ENCODE measurements at regions not wholly inside any gene's neighbourhood (a gene's known extent, or its start where the extent isn't known, plus 50 kb on each side); places are given as distances from the start of the nearest gene placed in this dataset.

DNA sequence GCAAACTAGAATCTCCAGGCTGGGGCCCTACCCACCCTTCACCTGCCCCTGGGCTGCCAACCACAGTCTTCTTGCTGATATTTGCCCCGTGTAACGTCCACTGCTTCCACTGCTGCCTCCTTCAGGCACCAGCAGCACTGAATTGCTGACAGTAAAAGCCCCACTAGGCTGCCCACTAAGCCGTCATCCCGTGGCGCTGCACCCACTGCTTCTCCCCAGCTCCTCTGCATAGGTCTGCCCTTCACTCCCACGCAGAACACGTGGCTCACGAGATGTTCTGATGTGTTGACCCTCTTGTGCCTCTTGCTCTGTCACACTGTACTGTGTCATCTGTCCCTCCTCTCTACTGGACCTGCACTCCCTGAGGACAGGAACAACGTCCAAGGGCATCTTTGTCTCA is 86.3 kb upstream of the HIVEP1 start:
- ATAC-seq: no peak

DNA sequence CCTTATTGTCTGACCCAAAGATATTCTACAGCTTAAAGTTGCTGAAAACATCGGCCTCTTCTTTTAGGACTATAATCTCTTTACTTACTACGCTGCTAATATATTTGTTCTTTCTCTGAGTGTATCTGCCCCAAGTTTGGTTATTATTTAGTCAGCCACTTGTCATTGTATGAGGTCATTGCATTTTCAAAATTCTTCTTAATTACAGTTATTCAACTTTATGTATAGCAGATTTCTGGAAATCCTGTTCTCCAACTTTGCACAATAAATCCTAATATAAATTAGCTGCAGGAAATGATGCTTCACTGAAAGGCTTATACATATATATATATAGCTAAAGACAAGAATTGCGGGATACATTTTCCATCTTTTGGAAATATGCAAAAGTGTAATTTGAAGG is 88.5 kb upstream of the HIVEP1 start:
- no peak for ATAC-seq

DNA sequence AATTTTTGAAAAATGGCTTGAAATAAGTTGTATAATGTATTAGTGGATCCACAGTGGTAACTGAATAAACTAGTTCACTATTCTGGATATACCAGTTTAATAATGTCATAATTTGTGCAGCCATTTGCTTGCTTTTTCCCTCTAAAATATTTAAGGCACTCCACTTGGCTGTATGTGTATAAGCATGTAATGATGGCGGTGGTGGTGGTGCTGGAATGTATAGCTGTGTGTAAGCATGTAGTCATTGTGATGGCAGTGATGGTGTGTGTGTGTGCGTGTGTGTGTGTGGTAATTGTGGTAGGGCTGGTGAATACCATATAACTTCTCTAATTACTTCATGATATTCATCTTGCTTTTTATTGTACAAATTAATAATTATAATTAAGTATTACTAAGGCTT is 89.2 kb upstream of the HIVEP1 start:
- no peak for ATAC-seq

DNA sequence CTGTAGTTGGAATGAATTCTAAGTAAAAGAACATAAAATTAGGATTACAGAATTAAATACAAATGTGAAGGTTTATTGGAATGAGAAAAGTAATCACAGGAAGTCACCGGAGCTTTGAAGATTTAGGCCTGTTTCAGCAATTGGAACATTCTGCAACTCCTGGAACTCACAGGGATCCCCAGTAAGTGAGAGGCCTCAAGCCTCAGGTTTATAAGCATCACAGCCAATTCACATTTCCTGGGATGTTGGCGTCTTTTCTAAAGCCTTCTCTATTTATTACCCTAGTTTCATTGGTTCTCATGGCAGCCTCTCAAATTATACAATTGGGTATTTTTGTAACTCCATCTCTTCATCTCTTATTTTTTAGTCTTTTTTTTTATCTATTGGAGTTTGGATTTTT is 90.4 kb upstream of the HIVEP1 start:
- ATAC-seq: no peak

DNA sequence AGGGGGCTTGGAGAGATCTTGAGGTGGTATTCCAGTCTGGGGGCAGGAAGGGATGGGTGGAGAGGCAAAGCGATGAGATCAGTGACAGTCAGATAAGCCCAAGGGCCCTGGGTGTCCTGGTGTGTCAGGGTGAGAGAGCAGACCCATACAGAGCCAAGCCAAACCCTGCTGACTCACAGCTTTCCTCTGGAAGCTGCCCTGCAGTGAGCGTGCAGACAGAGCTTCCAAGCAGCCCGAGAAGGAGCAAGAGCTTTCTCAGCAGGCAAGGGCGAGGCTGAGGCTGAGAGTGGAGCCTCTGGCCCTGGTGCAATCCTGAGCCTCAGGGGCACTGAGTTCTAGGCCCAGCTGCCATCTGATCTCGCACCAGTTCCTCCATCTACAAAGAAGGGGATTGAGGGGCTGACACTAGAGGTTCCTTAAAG is 91.1 kb upstream of the HIVEP1 start:
- peak; percentile 95 for ATAC-seq

DNA sequence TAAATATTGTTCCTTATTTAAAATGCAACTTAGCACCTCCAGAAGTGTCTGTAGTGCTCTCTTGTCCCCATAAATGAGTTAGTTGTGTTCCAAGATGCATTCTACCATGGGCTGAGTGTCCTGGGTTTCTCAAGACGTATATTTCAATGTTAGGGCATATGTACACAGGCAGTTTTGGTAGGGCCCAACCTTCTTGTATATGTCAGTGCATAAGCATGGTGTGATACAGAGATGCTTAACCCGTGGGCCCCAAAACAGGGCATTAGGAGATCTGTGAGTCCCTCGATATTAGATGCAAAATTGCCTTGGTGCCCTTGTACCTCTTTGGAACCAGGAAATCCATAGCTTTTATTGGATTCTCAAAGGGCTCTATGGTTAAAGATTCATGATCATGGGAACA is 91.5 kb upstream of the HIVEP1 start:
- ATAC-seq: no peak

DNA sequence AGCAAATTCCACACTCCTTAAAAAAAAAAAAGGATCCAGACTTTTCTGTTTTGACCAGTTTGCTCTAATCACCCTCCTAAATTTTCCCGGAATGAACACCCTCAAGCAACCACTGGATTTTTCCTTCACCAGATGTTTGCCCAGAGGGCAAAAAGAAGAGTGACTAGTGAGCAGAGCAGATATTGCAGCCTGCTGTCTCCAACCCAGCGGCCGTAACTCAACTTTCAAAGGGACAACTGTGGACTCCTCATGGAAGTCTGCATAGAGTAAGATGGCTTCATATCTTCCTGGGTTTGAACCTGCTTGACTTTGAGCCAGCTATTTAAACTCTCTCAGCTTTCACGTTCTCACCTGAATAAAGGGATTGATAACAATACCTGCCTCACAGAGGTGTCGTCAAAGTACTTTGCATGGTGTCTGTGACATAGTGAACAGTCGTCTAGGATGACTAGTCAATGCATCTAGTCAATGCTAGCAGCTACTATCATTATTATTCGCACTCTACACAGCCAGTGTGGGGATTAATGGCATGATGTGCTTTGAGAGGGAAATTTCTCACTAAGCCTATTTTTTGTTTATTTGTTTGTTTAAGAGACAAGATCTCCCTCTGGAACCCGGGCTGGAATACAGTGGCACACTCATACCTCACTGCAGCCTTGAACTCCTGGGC is 92.2 kb upstream of the HIVEP1 start:
- no peak for ATAC-seq

DNA sequence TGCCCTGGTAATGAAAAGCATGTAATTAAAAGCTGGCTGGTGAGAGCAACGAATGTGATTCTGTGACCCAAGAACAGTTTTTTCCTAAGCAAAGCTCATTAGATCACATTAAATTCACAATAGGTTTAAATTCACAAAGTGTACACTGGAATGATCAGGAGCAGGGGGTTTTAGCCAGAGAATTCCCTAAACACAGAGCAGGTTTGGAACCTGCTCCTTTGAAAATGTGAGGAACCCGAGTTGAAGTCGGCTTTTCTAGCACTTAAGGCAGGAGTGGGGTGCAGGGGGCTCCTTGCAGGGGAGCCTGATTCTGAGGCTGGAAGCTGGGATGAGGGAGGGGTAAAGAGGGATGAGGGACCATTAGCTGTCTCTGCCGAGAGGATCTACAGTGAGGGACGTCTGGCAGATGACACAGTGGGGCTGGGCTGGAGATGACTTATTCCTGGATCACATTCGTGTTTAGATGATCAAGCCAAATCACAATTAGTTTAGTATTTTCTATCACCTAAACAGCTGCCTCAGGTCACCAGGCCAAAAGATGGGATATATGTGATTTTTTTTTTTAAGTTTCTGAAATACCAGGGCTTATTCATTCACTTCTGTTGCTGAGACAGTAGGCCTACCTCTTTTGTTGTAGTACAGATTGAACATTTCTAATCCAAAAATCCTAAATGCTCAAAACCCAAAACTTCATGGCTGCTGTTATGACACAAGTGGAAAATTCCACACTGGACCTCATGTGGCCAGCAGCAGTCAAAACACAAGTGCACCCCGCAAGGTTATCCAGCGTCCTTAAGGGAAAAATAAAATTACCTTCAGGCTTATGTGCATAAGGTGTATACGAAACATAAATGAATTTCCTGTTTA is 93.1 kb upstream of the HIVEP1 start:
- ATAC-seq: no peak

DNA sequence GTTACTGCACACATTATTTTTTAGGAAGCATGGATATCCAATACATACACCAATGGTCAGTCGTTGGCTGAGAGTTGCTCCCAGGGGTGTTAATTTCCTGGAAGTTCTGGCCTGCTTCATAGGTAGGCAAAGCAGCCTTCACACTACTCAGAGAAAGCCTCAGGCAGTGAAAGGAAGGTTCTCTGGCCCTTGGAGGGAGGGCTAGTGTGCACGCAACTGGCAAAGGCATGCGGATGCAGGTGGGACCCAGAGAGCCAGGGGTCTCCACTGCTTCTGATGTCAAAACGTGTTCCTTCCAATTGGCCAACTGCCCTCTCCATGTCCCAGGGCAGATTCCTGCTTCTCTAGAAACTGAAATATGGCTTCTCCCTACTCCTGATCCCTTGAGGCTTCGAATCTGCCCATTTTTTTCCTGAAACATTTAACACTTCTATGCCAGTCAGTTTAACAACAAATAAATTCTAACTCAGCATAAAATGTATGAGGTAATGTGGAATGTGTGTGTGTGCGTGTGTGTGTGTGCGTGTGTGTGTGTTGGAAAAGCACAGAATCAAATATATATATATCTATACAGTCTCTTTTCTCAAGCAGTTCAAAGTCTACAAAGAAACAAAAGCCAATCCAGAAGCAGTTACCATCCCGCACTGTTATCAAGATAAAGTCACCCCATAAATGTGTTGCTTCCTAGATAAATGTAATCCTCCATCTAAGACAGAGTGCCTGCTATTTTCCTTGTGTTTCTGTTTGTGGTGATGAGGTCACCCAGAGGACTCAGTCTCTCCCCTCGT is 94.0 kb upstream of the HIVEP1 start:
- ATAC-seq: no peak

DNA sequence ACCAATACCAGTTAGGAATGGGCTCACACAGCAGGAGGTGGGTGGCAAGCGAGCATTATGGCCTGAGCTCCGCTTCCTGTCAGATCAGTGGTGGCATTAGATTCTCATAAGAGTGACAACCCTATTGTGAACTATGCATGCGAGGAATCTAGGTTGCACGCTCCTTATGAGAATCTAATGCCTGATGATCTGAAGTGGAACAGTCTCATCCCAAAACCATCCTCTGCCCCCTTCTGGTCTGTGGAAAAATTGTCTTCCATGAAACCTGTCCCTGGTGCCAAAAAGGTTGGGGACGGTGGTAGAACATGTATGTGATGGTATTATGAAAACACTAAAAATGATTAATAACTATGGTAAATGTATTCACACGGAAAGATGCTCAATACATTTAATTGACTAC is 99.7 kb upstream of the HIVEP1 start:
- ATAC-seq: no peak

DNA sequence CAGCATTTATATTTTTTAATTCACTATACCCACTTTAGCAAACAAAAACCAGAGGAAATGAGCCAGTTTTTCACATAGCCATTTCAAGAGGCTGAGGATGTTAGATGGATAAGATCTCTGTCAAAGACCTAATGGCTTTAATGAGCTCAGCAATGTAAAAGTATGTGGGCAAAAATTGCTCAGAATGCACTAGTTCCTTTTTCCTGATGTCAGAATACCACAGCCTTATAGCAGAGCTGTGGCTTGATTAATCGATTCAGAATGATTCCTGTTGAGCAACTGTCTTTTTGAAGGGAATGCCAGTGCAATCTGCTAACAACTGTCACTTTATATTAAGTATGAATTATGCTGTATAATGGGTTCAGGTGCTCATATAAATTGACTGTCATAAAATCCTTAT is 100.6 kb upstream of the HIVEP1 start:
- no peak for ATAC-seq

DNA sequence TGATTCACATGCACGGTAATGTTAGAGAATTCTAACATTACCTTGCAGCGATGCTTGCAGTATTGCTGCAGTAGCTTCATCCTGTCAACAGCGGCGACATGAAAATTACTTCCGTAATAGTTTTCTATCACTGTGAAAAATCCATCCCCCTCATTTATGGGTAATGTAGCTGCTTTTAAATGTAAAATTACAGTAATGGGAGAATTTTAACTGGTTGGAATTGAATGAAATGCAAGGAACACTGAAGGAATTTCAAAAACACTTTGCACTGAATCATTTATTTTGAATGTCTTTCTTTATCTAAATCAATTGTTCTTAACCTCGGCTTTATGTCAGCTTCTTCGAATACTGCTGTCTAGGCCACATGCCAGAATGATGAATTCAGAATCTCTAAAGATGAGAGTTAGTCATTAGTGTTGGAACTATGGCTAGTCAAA is 102.4 kb upstream of the HIVEP1 start:
- no peak for ATAC-seq

DNA sequence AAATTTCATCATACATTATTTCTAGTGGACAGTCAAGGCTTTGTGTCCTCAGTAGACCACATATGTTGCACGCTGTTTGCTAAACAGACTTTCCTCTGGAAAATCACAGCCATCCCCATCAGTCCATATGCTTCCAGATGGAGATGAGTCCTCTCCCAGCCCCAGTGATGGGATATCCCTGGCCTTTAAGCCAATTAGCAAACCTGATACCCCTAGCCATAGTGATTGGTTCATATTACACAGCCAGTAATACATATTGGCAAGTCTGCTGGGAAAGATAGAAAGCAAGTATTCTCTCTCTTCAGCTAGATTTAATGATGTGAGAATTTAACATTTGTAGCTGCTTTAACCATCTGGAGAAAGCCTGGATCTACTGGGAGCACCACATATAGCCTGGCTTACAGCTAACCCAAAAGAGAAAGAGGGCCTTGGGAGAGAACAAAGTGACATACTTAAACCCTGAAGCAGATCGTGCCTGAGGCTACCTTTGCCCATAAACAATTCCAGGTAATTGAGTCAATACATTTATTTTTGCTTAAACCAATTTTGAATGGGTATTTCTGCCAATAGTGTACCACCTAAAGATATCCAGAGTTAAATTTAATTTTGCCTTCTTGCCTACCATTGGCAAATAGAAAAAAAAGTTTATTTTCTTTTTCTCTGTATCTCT is 103.5 kb upstream of the HIVEP1 start:
- no peak for ATAC-seq

DNA sequence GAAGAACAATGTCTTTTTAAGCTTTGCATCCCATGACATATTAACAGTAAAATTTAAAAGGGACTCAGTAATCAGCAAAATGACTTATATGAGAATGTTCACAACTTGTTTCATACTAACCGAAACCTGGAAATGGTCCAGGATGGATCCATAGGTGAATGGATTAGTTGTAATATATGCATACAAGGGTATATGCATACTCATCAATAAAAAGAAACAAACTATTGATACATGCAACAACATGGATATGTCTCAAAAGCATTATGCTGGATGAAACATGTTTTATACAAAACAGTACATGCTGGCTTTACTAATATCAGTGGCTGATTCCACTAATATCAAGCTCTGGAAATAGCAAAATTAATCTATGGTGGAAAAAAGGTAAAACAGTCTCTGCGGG is 108.5 kb upstream of the HIVEP1 start:
- no peak for ATAC-seq

DNA sequence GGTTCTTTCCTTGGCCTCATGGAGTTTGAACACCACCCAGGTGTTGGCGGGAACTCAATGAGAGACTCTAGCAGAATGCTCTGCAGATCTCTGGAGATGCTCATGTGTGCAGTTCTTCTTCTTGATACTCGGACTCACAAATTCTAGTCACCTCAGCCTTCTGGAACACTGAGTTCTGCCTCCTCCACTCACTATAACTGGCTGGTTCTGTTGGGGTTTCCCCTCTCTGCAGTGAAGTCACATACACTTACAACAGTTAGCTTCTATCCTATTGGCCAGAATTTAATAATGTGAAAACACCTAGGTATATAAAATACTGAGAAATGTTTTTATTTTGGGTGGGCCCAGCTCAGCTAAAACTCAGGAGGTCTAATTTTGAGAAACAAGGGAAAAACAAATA is 109.6 kb upstream of the HIVEP1 start:
- no peak for ATAC-seq

DNA sequence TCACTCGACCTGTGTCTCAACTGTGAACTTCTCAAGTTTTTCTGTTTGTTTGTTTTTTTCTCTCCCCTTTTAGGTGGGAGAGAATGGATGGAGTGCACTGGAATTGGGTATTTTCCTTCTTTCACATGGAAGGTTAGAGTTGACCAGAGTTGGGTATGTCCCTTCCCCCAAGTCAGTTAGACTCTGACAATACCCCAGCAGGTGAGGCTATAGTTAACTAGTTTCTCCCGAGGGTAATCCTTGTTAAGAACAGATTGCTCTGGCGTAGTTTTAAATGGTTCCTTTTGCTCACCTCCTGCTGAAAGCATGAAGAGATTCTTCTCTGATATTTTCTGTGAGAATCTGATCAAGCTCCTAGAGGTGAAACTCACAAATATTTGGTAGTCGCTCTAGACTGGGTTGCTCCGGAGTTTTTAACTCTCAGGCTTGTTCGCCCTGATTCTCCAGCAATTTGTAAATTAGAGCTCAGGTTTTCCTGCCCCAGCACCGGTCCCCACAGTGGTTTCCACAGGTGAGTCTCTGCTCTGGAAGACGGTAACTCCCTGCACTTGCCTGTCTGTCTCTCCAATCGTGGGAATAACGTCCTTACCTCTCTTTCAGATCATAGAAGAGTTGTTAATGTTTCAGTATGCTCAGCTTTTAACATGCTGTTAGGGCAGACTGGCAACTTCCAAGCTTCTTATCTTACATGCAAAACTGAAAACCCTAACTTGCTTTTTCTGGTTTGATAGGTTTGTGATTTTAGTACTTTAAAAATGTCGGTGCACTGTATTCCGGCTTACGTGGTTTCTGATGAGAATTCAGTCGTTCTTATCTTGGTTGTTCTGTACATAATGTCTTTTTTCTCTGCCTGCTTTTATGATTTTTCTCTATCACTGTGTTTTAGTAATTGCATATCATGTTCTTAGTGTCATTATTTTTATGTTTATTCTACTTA is 111.2 kb upstream of the HIVEP1 start:
- no peak for ATAC-seq

DNA sequence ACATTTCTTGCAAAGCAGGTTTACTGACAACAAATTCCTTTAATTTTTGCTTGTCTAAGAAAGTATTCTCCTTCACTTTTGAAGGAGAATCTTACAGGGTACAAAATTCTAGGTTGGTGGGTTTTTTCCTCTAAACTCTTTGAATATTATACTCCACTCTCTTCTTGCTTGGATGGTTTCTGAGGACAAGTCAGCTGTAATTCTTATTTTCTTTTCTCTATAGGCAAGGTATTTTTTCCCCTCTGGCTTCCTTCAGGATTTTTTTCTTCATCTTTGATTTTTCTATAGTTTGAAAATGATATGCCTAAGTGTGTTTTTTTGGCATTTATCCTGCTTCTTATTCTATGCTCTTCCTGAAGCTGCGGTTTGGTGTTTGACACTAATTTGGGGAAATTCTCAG is 112.5 kb upstream of the HIVEP1 start:
- ATAC-seq: no peak

DNA sequence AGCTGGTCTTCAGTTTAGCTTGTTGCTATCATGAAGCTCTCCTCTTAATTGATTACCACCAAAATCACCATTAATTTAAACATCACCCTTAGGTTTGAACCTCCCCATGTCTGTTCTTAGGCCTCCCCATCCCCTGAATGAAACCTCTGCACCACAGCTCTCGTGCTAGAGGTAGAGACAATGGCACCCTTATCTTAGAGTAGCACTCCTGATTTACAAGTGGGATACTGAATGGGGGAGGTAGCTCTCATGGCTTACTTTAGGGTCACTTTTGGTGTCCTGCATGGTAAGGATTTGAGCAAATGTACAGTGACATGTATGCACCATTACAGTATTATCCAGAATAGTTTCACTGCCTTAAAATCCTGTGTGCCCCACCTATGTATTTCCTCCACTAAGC is 115.6 kb upstream of the ADTRP start:
- ATAC-seq: no peak

DNA sequence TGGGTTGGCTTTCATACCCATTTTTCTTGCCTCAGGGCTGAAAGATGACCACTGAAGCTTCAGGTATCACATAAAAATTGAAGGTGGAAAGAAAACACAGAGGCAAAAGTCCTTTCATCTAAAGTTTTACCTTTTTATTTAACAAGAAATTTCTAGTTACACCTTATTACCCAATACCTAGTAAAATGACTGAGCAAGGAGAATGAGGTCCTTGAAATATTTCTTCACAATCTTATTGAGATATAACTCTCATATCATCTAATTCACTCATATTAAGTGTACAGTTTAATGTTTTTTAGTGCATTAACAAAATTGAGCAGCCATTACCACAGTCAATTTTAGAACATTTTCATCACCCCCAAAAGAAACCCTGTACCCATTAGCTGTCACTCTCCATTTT is 112.9 kb upstream of the ADTRP start:
- no peak for ATAC-seq

DNA sequence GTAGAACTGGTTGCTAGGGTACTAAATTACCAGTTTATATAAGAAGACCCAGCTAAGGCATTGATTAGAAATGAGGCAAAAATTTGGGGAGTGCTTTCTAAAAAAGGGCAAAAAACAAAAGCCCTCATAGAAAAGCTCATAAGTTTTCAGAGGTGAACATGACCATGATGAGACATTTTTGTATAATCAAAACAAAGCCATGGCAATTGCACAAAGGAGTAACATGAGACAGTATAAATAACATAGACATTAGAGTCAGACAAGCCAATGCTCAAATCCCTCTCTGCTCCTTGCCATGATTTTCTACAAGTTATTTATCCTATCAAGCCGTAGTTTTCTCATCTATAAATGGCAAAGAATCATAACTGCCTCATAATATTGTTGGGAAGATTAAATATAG is 112.2 kb upstream of the ADTRP start:
- no peak for ATAC-seq

DNA sequence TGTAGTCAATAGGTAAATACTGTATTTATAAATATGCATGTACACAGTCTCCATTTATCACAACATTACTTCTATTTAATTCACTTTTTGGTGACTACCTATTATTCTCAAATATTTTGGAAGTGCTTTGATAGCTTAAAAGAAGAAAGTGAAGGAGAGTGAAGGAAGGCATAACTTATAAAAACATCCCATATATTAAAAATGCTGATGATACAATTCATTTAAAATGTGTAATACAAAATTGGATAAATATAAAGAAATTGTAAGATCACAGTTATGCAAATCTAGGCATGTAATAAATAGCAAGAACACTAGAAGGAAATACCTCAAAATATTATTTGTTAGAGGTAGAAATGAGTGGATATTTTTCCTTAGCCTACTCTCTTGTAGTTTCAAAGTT is 111.6 kb upstream of the ADTRP start:
- no peak for ATAC-seq

DNA sequence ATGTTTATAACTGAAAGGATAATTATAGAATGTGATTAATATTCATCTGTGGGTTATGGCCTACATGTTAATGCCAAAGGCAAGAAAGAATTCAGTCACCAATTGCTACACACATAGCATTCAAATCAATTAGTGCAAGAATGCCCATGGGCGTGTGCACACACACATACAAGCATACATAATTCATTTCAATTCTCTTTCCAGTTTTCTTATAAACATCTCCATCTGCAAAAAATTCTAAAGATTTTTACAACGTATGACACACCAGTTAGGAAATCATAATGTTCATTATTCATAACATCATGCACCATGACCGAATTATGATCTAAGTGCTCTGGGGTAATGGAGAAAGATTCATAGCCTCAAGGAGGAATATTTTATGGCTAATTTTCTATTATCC is 111.0 kb upstream of the ADTRP start:
- no peak for ATAC-seq

All from esophagus mucosa (tissue), 1 donor.